Esophagus muscularis mucosa (tissue), 3 donors: ENCODE measurements at regions not wholly inside any gene's neighbourhood (a gene's known extent, or its start where the extent isn't known, plus 50 kb on each side); places are given as distances from the start of the nearest gene placed in this dataset.
"Not testable (repeated sequence)": the region's sequence is repeated elsewhere in the genome, so short reads cannot be mapped to it uniquely, and the experiment has no call there.

Experiments used
- CTCF ChIP-seq, 3 experiments: fragments of 200-600 bp in 2 of 3; fragments of 450-650 bp in 1 of 3; sonication (generic) in 2 of 3; IDR thresholded peaks; one replicate each; pipeline ENCODE4 v1.5.1; 2017 to 2019; ENCODE audit warnings: antibody characterized with exemption in 3 of 3, mild to moderate bottlenecking in 2 of 3, moderate library complexity in 1 of 3
- POLR2AphosphoS5 ChIP-seq, 2 donors: sonication (generic); formaldehyde crosslinking; IDR thresholded peaks; one replicate each; pipeline ENCODE4 v1.6.1; 2017; ENCODE audit warnings: antibody characterized with exemption in 2 of 2

GRCh38 chr6:140258302-140258701 lies 883.9 kb upstream of the CITED2 start:
- not testable (repeated sequence) for TF ChIP-seq CTCF, POLR2AphosphoS5 (IDR thresholded peaks at IDR 0.05)
